SK-N-SH (cell line): ENCODE measurements at regions not wholly inside any gene's neighbourhood (a gene's known extent, or its start where the extent isn't known, plus 50 kb on each side); places are given as distances from the start of the nearest gene placed in this dataset.
A peak's percentile ranks its signal among the peaks of the same experiment; 100 is the strongest.

ENCODE experiments used
- CTCF ChIA-PET: fragments of 300-600, 350-600 bp; formaldehyde crosslinking; extraction: SDS; loops from one replicate; lab custom pipeline; 2021; lab: Yijun Ruan, JAX
- POLR2A ChIA-PET: fragments of 350-600 bp; sonication (Branson Sonifier 250); formaldehyde crosslinking; extraction: SDS; loops from one replicate; lab custom pipeline; 2020; ENCODE audit warnings: antibody characterized with exemption, inconsistent platforms; lab: Yijun Ruan, JAX
- DNase-seq: peaks from one replicate; pipeline ENCODE4 v3.0.0; 2012
- H2AFZ ChIP-seq: fragments of 200-600 bp; sonication (generic); 2 replicates; pipeline ENCODE4 v1.8.1; 2016; ENCODE audit warnings: antibody characterized with exemption, mild to moderate bottlenecking, low read depth
- H3F3A ChIP-seq: fragments of 200-600 bp; sonication (generic); replicated peaks from 2 replicates; pipeline ENCODE3; 2016; ENCODE audit warnings: antibody characterized with exemption, mild to moderate bottlenecking; ENCODE audit not compliant: insufficient read depth
- H3K27ac ChIP-seq, 2 experiments: fragments of 200-500 bp in 1 of 2; fragments of 200-600 bp in 1 of 2; sonication (Bioruptor generic) in 1 of 2; sonication (generic), shearing (Covaris generic) in 1 of 2; 2 replicates each; pipeline versions ENCODE4 v1.5.1 to v1.6.1; 2014 to 2016; ENCODE audit warnings: low read depth in 2 of 2, inconsistent platforms in 1 of 2, low read length in 1 of 2, mild to moderate bottlenecking in 1 of 2, mixed read lengths in 1 of 2
- H3K27me3 ChIP-seq: fragments of 200-600 bp; sonication (generic), shearing (Covaris generic); 2 replicates; pipeline ENCODE4 v1.6.1; 2016; ENCODE audit warnings: mixed run types; ENCODE audit not compliant: insufficient read depth
- H3K36me3 ChIP-seq, 2 experiments: fragments of 200-500 bp in 1 of 2; fragments of 200-600 bp in 1 of 2; sonication (Bioruptor generic) in 1 of 2; sonication (generic) in 1 of 2; replicated peaks in 1 of 2; 2 replicates each; pipeline versions ENCODE3 to v1.5.1; 2014 to 2016; ENCODE audit warnings: low read length in 1 of 2, mild to moderate bottlenecking in 1 of 2; ENCODE audit not compliant: insufficient read depth in 2 of 2, control insufficient read depth in 1 of 2
- H3K4me1 ChIP-seq, 2 experiments: fragments of 200-500 bp in 1 of 2; fragments of 200-600 bp in 1 of 2; sonication (Bioruptor generic) in 1 of 2; sonication (generic), shearing (Covaris generic) in 1 of 2; 2 replicates each; pipeline versions ENCODE4 v1.5.1 to v1.6.1; 2014 to 2016; ENCODE audit warnings: low read depth in 1 of 2, low read length in 1 of 2, mixed run types in 1 of 2; ENCODE audit not compliant: insufficient read depth in 2 of 2, control insufficient read depth in 1 of 2
- H3K4me2 ChIP-seq: fragments of 200-600 bp; sonication (generic), shearing (Covaris generic); 2 replicates; pipeline ENCODE4 v1.6.1; 2017; ENCODE audit warnings: mixed run types
- H3K4me3 ChIP-seq, 2 experiments: fragments of 200-500 bp in 1 of 2; fragments of 200-600 bp in 1 of 2; sonication (Bioruptor generic) in 1 of 2; sonication (generic), shearing (Covaris generic) in 1 of 2; 2 replicates each; pipeline versions ENCODE4 v1.5.1 to v1.8.1; 2014 to 2016; ENCODE audit warnings: low read depth in 2 of 2, inconsistent platforms in 1 of 2, low read length in 1 of 2, mild to moderate bottlenecking in 1 of 2, mixed read lengths in 1 of 2, moderate library complexity in 1 of 2
- H3K79me2 ChIP-seq: fragments of 200-600 bp; sonication (generic); 2 replicates; pipeline ENCODE4 v1.8.1; 2017; ENCODE audit warnings: mild to moderate bottlenecking; ENCODE audit not compliant: insufficient read depth
- H3K9ac ChIP-seq: fragments of 200-600 bp; sonication (generic); 2 replicates; pipeline ENCODE4 v1.6.1; 2017; ENCODE audit warnings: mixed run types
- H3K9me2 ChIP-seq: fragments of 200-600 bp; sonication (generic); 2 replicates; pipeline ENCODE4 v1.6.1; 2017; ENCODE audit warnings: mixed run types
- H3K9me3 ChIP-seq: fragments of 200-600 bp; sonication (generic); 2 replicates; pipeline ENCODE4 v1.6.1; 2017; ENCODE audit warnings: mixed run types, mild to moderate bottlenecking, moderate library complexity
- H4K20me1 ChIP-seq: fragments of 200-600 bp; sonication (generic); 2 replicates; pipeline ENCODE4 v1.6.1; 2017; ENCODE audit warnings: mild to moderate bottlenecking, mixed run types; ENCODE audit not compliant: insufficient read depth
- CTCF ChIP-seq: fragments of 200-600 bp; sonication (generic); IDR thresholded peaks from 2 replicates; pipeline ENCODE4 v1.6.1; 2017; ENCODE audit warnings: antibody characterized with exemption, mild to moderate bottlenecking, moderate library complexity
- EP300 ChIP-seq, 2 experiments: IDR thresholded peaks; 2 replicates each; pipeline versions ENCODE4 v1.4.0 to v1.6.1; 2012; ENCODE audit warnings: borderline replicate concordance in 1 of 2, low read depth in 1 of 2, low read length in 1 of 2
- FOXJ3 ChIP-seq: sonication (generic); formaldehyde crosslinking; IDR thresholded peaks from 2 replicates; pipeline ENCODE4 v1.5.1; 2020; ENCODE audit warnings: mild to moderate bottlenecking, missing genetic modification reagents
- MAX ChIP-seq: IDR thresholded peaks from 2 replicates; pipeline ENCODE4 v1.4.0; 2012; ENCODE audit warnings: low read depth
- MXI1 ChIP-seq: IDR thresholded peaks from 2 replicates; pipeline ENCODE4 v1.6.1; 2012; ENCODE audit warnings: mild to moderate bottlenecking, low read depth, low read length, improper control_type of control experiment
- NFIC ChIP-seq: IDR thresholded peaks from 2 replicates; pipeline ENCODE4 v1.4.0; 2012; ENCODE audit warnings: borderline replicate concordance
- PBX3 ChIP-seq: IDR thresholded peaks from 2 replicates; pipeline ENCODE4; 2012
- RAD21 ChIP-seq: IDR thresholded peaks from 2 replicates; pipeline ENCODE4 v1.6.1; 2012; ENCODE audit warnings: mild to moderate bottlenecking, low read length
- RCOR1 ChIP-seq: fragments of 150-350 bp; IDR thresholded peaks from 2 replicates; pipeline ENCODE4 v1.6.1; 2017; ENCODE audit warnings: antibody characterized with exemption, low read length
- REST ChIP-seq: IDR thresholded peaks from 2 replicates; pipeline ENCODE4 v1.6.1; 2012; ENCODE audit warnings: mild to moderate bottlenecking, low read depth, low read length, moderate library complexity
- SMC3 ChIP-seq: IDR thresholded peaks from 2 replicates; pipeline ENCODE4 v1.6.1; 2012; ENCODE audit warnings: low read depth, low read length, improper control_type of control experiment
- TAF1 ChIP-seq: IDR thresholded peaks from 2 replicates; pipeline ENCODE4 v1.6.1; 2012; ENCODE audit warnings: low read depth, mild to moderate bottlenecking, low read length, moderate library complexity, borderline replicate concordance
- TCF12 ChIP-seq: IDR thresholded peaks from 2 replicates; pipeline ENCODE4 v1.4.0; 2012
- TEAD4 ChIP-seq: IDR thresholded peaks from 2 replicates; pipeline ENCODE4 v1.4.0; 2012; ENCODE audit warnings: mild to moderate bottlenecking, borderline replicate concordance; ENCODE audit not compliant: insufficient read depth
- ZBTB33 ChIP-seq: IDR thresholded peaks from 2 replicates; pipeline ENCODE4 v1.4.0; 2012; ENCODE audit warnings: low read depth, borderline replicate concordance
- WGBS: methylation state at CpG from one replicate; pipeline ENCODE4 v1.1.6; 2017; ENCODE audit warnings: low lambda C conversion rate; 5-methylcytosine and 5-hydroxymethylcytosine counted together

- Histone ChIP-seq H3F3A (peaks cover 9% of the 10 kb centered on the region), H2AFZ (no peak overlapping the region), H3K4me3 (0 out of 4 replicates have a peak overlapping the region, but pooled peaks of 1 of the 2 experiments have one; percentile 0), H3K9ac (peak overlapping the region; percentile 14; the same call in 1 of the 2 replicates), H3K9me2 (no peaks in the 10 kb centered on the region), H4K20me1 (no peaks in the 10 kb centered on the region; the same call in 1 of the 2 replicates), H3K9me3 (no peaks in the 10 kb centered on the region), H3K36me3 (no peaks in the 10 kb centered on the region), H3K4me2 (peak overlapping the region; percentile 41; the same call in 1 of the 2 replicates), H3K27ac (peak overlapping the region; percentile 68 to 100), H3K4me1 (peaks cover 34 to 96% of the 10 kb centered on the region in 2 experiments), H3K79me2 (no peaks in the 10 kb centered on the region), H3K27me3 (no peaks in the 10 kb centered on the region)
- ChIA-PET POLR2A (interaction anchor here (0.8 to 7.1 kb wide), 16 partner anchors 18 to 571 kb away, joined by 3 to 91 read pairs (median 17); no protein-coding TSS in a partner anchor), CTCF (interaction anchor here (0.6 to 15.3 kb wide), 41 partner anchors 12 to 1267 kb away, joined by 3 to 236 read pairs (median 5); partner anchors contain the start of gene RTL1)
- no peak for DNase-seq
- 37% methylated on average over 6 of the region's 6 CpGs for WGBS
- no peak for TF ChIP-seq FOXJ3 (CRISPR knock-in tag)
- 0 out of 2 replicates have a peak, but pooled peaks have one; percentile 2 for TF ChIP-seq MXI1
- no peak for TF ChIP-seq REST
Measured at GRCh38 chr14:100439781-100440180, 116.6 kb downstream of the SLC25A47 start.

- Histone ChIP-seq H3K27ac (peak overlapping the region; percentile 68 to 100), H2AFZ (no peak overlapping the region)
- POLR2A ChIA-PET = interaction anchor here (0.8 to 7.1 kb wide), 20 partner anchors 13 to 570 kb away, joined by 3 to 91 read pairs (median 9); no protein-coding TSS in a partner anchor
Measured at GRCh38 chr14:100440207-100440631, 117.1 kb downstream of the SLC25A47 start.

More at GRCh38 chr14:100440207-100440631, 117.1 kb downstream of the SLC25A47 start:
- Histone ChIP-seq H3F3A (peaks cover 9% of the 10 kb centered on the region), H4K20me1 (no peaks in the 10 kb centered on the region; the same call in 1 of the 2 replicates), H3K9me2 (no peaks in the 10 kb centered on the region), H3K4me1 (peaks cover 34 to 95% of the 10 kb centered on the region in 2 experiments), H3K27me3 (no peaks in the 10 kb centered on the region), H3K9me3 (no peaks in the 10 kb centered on the region), H3K4me3 (peak overlapping the region; percentile 0 to 12; a peak in 2 of 4 replicates), H3K79me2 (no peaks in the 10 kb centered on the region), H3K36me3 (no peaks in the 10 kb centered on the region), H3K4me2 (peak overlapping the region; percentile 41), H3K9ac (peak overlapping the region; percentile 14; the same call in 1 of the 2 replicates)
- CTCF ChIA-PET = interaction anchor here (0.6 to 15.3 kb wide), 45 partner anchors 11 to 1267 kb away, joined by 3 to 236 read pairs (median 5); partner anchors contain the start of gene RTL1
- peak; percentile 66 for DNase-seq
- 12% methylated on average over 10 of the region's 10 CpGs for WGBS
- TF ChIP-seq PBX3 (no peak; the same call in 1 of the 2 replicates), TCF12 (peak; percentile 16; the same call in 1 of the 2 replicates), FOXJ3 (CRISPR knock-in tag) (no peak), EP300 (IDR thresholded peaks at IDR 0.05; ENCODE audit: borderline replicate concordance in 1 of 2, low read depth in 1 of 2, low read length in 1 of 2) (no peak), TAF1 (no peak), RCOR1 (peak; percentile 61), MAX (0 out of 2 replicates have a peak, but pooled peaks have one; percentile 52), NFIC (no peak), CTCF (peak; percentile 72), MXI1 (0 out of 2 replicates have a peak, but pooled peaks have one; percentile 8), TEAD4 (no peak), ZBTB33 (no peak), RAD21 (peak; percentile 89), SMC3 (peak; percentile 80)
